PC-3 (cell line): ENCODE measurements at regions not wholly inside any gene's neighbourhood (a gene's known extent, or its start where the extent isn't known, plus 50 kb on each side); places are given as distances from the start of the nearest gene placed in this dataset.
A peak's percentile ranks its signal among the peaks of the same experiment; 100 is the strongest.

Experiments used
- ATAC-seq: fragments of 200-7000 bp; cut with Tn5 transposase; 2 replicates; pipeline ENCODE4 v1.9.1; 2020; ENCODE audit warnings: mild to moderate bottlenecking, moderate library complexity
- BruUV-seq: library from RNA; stranded (reverse); fragments of 400-500 nt; replicated peaks from 2 replicates; lab custom pipeline; 2021; lab: Mats Ljungman, UMichigan
- CTCF ChIA-PET: fragments of 300-600 bp; sonication (Branson Sonifier 250); formaldehyde crosslinking; loops from one replicate; lab custom pipeline; 2022; ENCODE audit warnings: antibody characterized with exemption; lab: Charles Lee
- POLR2A ChIA-PET: fragments of 300-600 bp; sonication (Branson Sonifier 250); formaldehyde crosslinking; loops from one replicate; lab custom pipeline; 2022; ENCODE audit warnings: antibody characterized with exemption; ENCODE audit not compliant: unreplicated experiment; lab: Charles Lee
- DNase-seq: peaks from one replicate; pipeline ENCODE4 v3.0.0-alpha.2; 2015
- H2AFZ ChIP-seq: fragments of 300-600 bp; sonication (generic); 2 replicates; pipeline ENCODE4 v1.6.0; 2016; ENCODE audit warnings: antibody characterized with exemption, low read length
- H3F3A ChIP-seq: fragments of 300-600 bp; sonication (generic); one replicate; pipeline ENCODE4 v1.6.0; 2017; ENCODE audit warnings: antibody characterized with exemption, low read length, control low read depth, mild to moderate bottlenecking; ENCODE audit not compliant: unreplicated experiment
- H3K27ac ChIP-seq: fragments of 300-600 bp; sonication (generic); 2 replicates; pipeline ENCODE4 v1.5.1; 2016; ENCODE audit warnings: mild to moderate bottlenecking, low read length
- H3K27me3 ChIP-seq: fragments of 300-600 bp; sonication (generic); 2 replicates; pipeline ENCODE4 v1.6.1; 2016; ENCODE audit warnings: low read length, mixed read lengths
- H3K36me3 ChIP-seq: fragments of 300-600 bp; sonication (generic); 2 replicates; pipeline ENCODE4 v1.6.1; 2016; ENCODE audit warnings: low read depth, mixed run types, low read length, mixed read lengths
- H3K4me1 ChIP-seq: fragments of 300-600 bp; sonication (generic); 2 replicates; pipeline ENCODE4 v1.5.1; 2016; ENCODE audit warnings: low read length; ENCODE audit not compliant: insufficient read depth
- H3K4me2 ChIP-seq: fragments of 300-600 bp; sonication (generic); 2 replicates; pipeline ENCODE4 v1.6.0; 2016; ENCODE audit warnings: low read length
- H3K4me3 ChIP-seq: fragments of 300-600 bp; sonication (generic); 2 replicates; pipeline ENCODE4 v1.5.1; 2016; ENCODE audit warnings: mild to moderate bottlenecking, low read length, mixed read lengths
- H3K79me2 ChIP-seq: fragments of 300-600 bp; sonication (generic); 2 replicates; pipeline ENCODE4 v1.6.1; 2017; ENCODE audit warnings: low read length, mixed read lengths
- H3K9ac ChIP-seq: fragments of 300-600 bp; sonication (generic); 2 replicates; pipeline ENCODE4 v1.6.0; 2016; ENCODE audit warnings: mild to moderate bottlenecking, low read length
- H3K9me2 ChIP-seq: fragments of 300-600 bp; sonication (generic); replicated peaks from 2 replicates; pipeline ENCODE4 v1.6.1; 2016; ENCODE audit warnings: mixed run types, low read length, mixed read lengths
- H3K9me3 ChIP-seq: fragments of 300-600 bp; sonication (generic); 2 replicates; pipeline ENCODE4 v1.6.1; 2016; ENCODE audit warnings: low read length, mixed read lengths
- H4K20me1 ChIP-seq: fragments of 300-600 bp; sonication (generic); 2 replicates; pipeline ENCODE4 v1.6.1; 2016; ENCODE audit warnings: low read length, mixed read lengths
- EZH2 ChIP-seq: fragments of 300-600 bp; sonication (generic); IDR thresholded peaks from one replicate; pipeline ENCODE4 v1.6.1; 2017; ENCODE audit warnings: antibody characterized with exemption, mild to moderate bottlenecking, low read length; ENCODE audit not compliant: unreplicated experiment
- EZH2phosphoT487 ChIP-seq: fragments of 300-600 bp; sonication (generic); IDR thresholded peaks from 2 replicates; pipeline ENCODE4 v1.6.1; 2018; ENCODE audit warnings: mild to moderate bottlenecking, antibody characterized with exemption, low read length, borderline replicate concordance
- intact Hi-C: fragments of 100-400 bp; cut with micrococcal nuclease; formaldehyde crosslinking; loops from 2 replicates; pipeline ENCODE4 v1.9.0; 2023
- TF ChIP-seq, protein P1 (sequence below): fragments of 300-600 bp; sonication (generic); conservative IDR thresholded peaks from 2 replicates; pipeline ENCODE4 v1.5.1; 2017; ENCODE audit warnings: antibody characterized with exemption, low read depth, mild to moderate bottlenecking, low read length

GRCh38 chr15:81492331-81492968 lies 118.4 kb upstream of the TMC3 start:
- no peak for TF ChIP-seq EZH2phosphoT487
- no peak for TF ChIP-seq EZH2
- TF ChIP-seq, protein P1, sequence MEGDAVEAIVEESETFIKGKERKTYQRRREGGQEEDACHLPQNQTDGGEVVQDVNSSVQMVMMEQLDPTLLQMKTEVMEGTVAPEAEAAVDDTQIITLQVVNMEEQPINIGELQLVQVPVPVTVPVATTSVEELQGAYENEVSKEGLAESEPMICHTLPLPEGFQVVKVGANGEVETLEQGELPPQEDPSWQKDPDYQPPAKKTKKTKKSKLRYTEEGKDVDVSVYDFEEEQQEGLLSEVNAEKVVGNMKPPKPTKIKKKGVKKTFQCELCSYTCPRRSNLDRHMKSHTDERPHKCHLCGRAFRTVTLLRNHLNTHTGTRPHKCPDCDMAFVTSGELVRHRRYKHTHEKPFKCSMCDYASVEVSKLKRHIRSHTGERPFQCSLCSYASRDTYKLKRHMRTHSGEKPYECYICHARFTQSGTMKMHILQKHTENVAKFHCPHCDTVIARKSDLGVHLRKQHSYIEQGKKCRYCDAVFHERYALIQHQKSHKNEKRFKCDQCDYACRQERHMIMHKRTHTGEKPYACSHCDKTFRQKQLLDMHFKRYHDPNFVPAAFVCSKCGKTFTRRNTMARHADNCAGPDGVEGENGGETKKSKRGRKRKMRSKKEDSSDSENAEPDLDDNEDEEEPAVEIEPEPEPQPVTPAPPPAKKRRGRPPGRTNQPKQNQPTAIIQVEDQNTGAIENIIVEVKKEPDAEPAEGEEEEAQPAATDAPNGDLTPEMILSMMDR: no peak
- Histone ChIP-seq H3K36me3 (no peaks in the 10 kb centered on the region), H3K27me3 (peaks cover 41% of the 10 kb centered on the region), H3K9ac (no peak overlapping the region), H3K9me3 (no peaks in the 10 kb centered on the region), H3K4me3 (no peak overlapping the region), H3K79me2 (no peaks in the 10 kb centered on the region), H3K27ac (no peak overlapping the region), H3K4me2 (no peak overlapping the region), H4K20me1 (no peaks in the 10 kb centered on the region), H2AFZ (no peak overlapping the region), H3F3A (no peaks in the 10 kb centered on the region), H3K4me1 (no peaks in the 10 kb centered on the region), H3K9me2 (no peaks in the 10 kb centered on the region)
- POLR2A ChIA-PET: no interaction called here
- no peak; the same call in 1 of the 2 replicates for ATAC-seq
- peak; percentile 6 for DNase-seq
- CTCF ChIA-PET: no interaction called here
- intact Hi-C loops: no loop called here
- no TSS peak for BruUV-seq

DNA sequence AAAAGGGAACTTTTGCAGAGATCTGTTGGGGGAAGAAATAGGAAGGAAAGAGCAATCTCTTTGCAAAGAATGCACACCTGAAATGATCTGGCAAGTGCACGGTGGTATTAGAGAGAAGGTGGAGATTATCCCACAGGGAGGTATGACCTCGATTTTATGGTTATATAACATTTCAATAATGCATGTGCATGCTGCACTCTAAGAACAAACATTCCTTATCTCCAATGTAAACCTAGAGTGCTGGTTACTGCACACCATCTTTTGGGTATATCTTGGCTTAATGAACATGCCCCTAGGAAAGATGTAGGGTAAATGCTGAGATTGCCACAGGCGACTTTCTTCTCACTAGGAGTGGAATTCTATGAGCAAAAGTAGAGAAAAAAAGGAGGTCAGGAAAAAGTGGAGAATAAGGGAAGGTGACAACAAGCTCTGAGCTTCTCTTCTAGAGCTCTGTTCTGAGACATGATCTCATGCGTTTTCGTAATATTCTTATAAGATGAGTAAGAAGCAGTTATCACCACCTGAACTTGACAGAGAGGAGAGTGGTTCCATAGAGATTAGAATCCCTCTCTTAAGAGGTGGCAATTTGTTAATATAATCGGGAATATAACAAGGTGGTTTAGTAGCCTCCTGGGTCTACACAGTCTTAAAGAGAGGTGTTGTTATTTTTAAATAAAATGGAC lies 117.5 kb upstream of the TMC3 start:
- TF ChIP-seq EZH2phosphoT487 (no peak), EZH2 (no peak)
- TF ChIP-seq, protein P1: no peak
- no peak for DNase-seq
- CTCF ChIA-PET: no interaction called here

GRCh38 chr15:81485806-81486205 lies 111.8 kb upstream of the TMC3 start:
- H3K4me3 ChIP-seq: no peak overlapping the region
- no peak for ATAC-seq
- H3K9me3 ChIP-seq: no peaks in the 10 kb centered on the region
- H3K9me2 ChIP-seq: no peaks in the 10 kb centered on the region
- H3K79me2 ChIP-seq: no peaks in the 10 kb centered on the region
- peaks cover 20% of the 10 kb centered on the region; the same call in 1 of the 2 replicates for H3K27me3 ChIP-seq
- no peaks in the 10 kb centered on the region for H3F3A ChIP-seq
- no peak overlapping the region for H3K9ac ChIP-seq
- no peaks in the 10 kb centered on the region for H4K20me1 ChIP-seq
- no peak for TF ChIP-seq EZH2
- no peak for TF ChIP-seq EZH2phosphoT487
- TF ChIP-seq, protein P1: no peak
- no peak overlapping the region for H3K27ac ChIP-seq
- ChIA-PET POLR2A (no interaction called here), CTCF (no interaction called here)
- no peak overlapping the region for H2AFZ ChIP-seq
- intact Hi-C loops: loop anchor here (10.0 kb wide), 1 partner anchor 709 kb away; no protein-coding TSS in a partner anchor
- no peak for DNase-seq
- no peaks in the 10 kb centered on the region for H3K36me3 ChIP-seq
- H3K4me2 ChIP-seq: no peak overlapping the region
- no TSS peak for BruUV-seq
- H3K4me1 ChIP-seq: no peaks in the 10 kb centered on the region

More for the DNA sequence above, 117.5 kb upstream of the TMC3 start:
- no peak for ATAC-seq
- Histone ChIP-seq H3K9ac (no peak overlapping the region), H3K4me2 (no peak overlapping the region), H3K9me2 (no peaks in the 10 kb centered on the region), H3K4me1 (no peaks in the 10 kb centered on the region), H3K36me3 (no peaks in the 10 kb centered on the region), H3K27me3 (peaks cover 37% of the 10 kb centered on the region), H2AFZ (no peak overlapping the region), H3K9me3 (no peaks in the 10 kb centered on the region), H3K79me2 (no peaks in the 10 kb centered on the region), H3K4me3 (no peak overlapping the region), H4K20me1 (no peaks in the 10 kb centered on the region), H3K27ac (no peak overlapping the region), H3F3A (no peaks in the 10 kb centered on the region)
- intact Hi-C loops: no loop called here
- BruUV-seq: no TSS peak
- POLR2A ChIA-PET: no interaction called here
